GM19351 (cell line): ENCODE measurements at regions not wholly inside any gene's neighbourhood (a gene's known extent, or its start where the extent isn't known, plus 50 kb on each side); places are given as distances from the start of the nearest gene placed in this dataset.
"Not testable (repeated sequence)": the region's sequence is repeated elsewhere in the genome, so short reads cannot be mapped to it uniquely, and the experiment has no call there.

Experiments used
- ATAC-seq: cut with Tn5 transposase; IDR thresholded peaks from one replicate; pipeline ENCODE4 v1.9.1; 2021; ENCODE audit warnings: mild to moderate bottlenecking, moderate library complexity; ENCODE audit not compliant: unreplicated experiment

DNA sequence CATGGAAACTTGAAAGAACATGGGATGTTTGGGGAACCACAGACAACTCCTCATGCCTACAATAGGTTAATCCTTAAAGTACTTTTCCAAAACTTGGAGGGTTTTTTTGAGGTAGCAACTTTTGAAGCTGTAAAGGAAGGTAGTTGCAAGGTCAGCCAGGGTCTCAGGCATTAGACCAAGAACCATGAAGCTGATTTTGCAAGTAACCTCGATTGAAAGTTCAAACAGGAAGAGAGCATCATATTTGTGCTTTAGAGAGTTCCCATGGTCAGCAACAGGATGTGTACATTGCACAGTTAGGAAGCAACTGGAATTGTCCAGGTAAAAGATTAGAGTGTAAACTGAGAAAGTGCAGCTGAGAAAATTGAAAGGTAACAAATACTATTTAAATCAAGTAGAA lies 199.8 kb upstream of the NR2F2 start:
- peak; percentile 51 for ATAC-seq

DNA sequence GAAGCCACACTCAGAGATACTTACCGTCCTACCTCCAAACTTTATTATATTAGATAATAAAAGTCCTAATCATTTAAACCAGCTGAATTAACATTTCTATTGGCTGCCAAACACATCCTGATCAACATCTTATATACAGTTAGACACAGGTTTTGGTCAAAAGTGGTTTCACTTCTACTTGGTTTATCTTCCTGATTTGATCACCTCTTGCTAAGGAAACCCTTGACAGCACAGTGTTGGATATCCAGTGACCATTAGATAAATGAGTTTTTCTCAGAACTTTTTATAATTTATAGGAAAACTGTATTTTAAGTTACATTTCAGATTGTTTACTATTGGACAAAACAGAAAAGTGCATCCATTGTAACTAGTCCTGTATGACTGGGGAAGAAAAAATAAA lies 198.4 kb upstream of the NR2F2 start:
- no peak for ATAC-seq

DNA sequence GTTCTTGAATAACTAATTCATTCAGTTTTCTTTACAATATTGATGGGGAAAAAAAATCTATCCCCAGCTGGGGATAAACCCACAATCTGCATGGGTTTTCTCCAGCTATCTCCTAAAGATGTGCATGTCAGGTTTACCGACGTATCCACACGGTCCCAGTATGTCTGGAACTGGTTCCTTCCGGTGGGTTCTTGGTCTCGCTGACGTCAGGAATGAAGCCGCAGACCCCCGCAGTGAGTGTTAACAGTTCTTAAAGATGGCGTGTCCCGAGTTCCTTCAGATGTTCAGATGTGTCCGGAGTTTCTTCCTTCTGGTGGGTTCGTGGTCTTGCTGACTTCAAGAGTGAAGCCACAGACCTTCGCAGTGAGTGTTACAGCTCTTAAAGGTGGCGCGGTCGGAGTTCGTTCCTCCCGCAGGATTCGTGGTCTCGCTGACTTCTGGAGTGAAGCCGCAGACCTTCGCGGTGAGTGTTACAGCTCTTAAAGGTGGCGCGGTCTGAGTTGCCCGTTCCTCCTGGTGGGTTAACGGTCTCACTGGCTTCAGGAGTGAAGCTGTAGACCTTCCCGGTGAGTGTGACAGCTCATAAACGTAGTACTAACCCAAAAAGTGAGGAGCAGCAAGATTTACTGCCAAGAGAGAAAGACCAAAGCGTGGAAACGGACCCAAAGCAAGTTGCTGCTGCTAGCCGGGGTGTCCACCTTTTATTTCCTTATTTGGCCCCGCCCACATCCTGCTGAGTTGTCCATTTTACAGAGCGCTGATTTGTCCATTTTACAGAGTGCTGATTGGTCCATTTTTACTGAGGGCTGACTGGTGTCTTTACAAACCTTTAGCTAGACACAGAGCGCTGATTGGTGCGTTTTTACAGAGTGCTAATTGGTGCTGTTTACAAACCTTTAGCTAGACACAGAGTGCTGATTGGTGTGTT lies 195.1 kb upstream of the NR2F2 start:
- ATAC-seq: no peak

DNA sequence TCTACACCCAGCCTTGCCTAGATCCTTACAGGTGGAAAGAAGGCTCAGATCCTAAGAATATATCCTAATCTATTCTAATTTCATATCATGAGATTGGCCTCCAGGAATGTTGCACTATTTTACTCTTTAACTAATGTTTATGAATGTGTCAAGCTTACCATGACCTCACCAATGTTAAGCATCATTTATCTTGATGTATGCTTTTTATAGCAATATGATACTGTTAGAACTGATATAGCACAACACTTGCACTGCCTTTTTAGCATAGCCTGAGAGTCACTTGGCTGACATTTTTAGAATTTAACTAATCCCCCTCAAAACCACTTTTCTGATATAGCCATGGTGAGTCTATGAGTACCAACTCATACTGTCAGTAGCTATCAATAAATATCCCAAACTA lies 191.5 kb upstream of the NR2F2 start:
- ATAC-seq: no peak

DNA sequence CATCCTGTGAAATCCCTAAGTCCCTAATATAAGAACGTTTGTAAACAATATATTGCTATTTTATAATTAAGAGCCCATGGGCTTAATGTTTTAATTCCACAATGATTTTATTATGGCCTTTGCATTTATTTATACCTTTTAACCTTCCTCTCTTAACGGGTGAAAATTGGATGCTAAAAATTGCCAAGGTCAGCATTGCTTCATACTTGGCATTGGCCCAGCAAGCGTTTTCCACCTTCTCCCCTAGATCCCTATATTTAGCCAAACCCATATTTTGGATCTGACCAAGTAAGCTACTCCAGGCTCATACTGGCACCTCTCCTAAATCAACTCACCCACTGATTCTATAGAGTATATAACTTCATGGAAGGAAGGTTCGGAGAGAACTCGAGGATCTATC lies 188.0 kb upstream of the NR2F2 start:
- ATAC-seq: no peak

GRCh38 chr15:96144734-96145133 lies 185.8 kb upstream of the NR2F2 start:
- ATAC-seq: no peak

- no peak for ATAC-seq
Observed at GRCh38 chr15:96146726-96147125, 183.8 kb upstream of the NR2F2 start.

GRCh38 chr15:96147267-96147666 lies 183.2 kb upstream of the NR2F2 start:
- no peak for ATAC-seq

GRCh38 chr15:96150254-96150653 lies 180.2 kb upstream of the NR2F2 start:
- ATAC-seq: no peak

GRCh38 chr15:96151749-96152148 lies 178.8 kb upstream of the NR2F2 start:
- ATAC-seq: not testable (repeated sequence)

- ATAC-seq: no peak
Observed at GRCh38 chr15:96153929-96154328, 176.6 kb upstream of the NR2F2 start.

GRCh38 chr15:96158938-96159337 lies 171.6 kb upstream of the NR2F2 start:
- no peak for ATAC-seq

- ATAC-seq: no peak
Observed at GRCh38 chr15:96160269-96160668, 170.2 kb upstream of the NR2F2 start.

DNA sequence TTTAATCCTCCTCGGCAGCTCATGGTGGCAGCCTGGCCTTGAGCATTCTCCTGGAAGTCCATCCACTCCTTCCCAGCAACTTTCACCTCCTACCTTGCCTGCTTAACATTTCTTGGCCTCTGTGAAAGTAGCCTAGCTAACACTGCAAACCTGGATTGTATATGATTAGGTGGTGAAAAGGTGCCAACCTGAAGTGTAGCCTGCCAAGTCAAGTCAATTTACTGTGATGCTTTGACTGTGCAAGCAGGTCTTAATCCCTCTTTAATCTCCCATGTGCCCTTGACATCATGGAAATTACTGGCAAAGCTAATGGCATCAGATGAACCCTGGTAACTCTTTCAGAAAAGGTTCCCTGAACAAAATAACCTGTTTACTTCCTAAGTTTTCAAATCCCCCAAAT lies 169.7 kb upstream of the NR2F2 start:
- no peak for ATAC-seq

GRCh38 chr15:96162322-96162721 lies 168.2 kb upstream of the NR2F2 start:
- no peak for ATAC-seq

DNA sequence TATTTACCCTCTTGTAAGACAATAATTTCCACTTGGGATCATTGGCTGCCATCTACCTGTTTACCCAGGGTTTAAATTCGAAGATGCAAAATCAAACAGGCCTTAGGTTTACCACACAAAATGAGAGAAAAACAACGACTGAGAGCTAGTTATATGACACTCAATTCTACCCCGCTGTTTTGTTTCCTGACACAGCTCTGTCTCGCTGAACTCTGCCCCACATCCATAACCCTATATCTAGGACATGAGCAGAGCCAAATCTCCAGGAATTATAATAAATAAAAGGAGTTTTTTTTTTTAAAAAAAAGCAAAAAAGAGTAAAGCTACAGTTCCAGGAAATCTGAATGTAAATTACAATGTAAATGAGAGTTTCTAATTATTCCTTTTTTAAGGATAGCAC lies 165.4 kb upstream of the NR2F2 start:
- ATAC-seq: no peak

DNA sequence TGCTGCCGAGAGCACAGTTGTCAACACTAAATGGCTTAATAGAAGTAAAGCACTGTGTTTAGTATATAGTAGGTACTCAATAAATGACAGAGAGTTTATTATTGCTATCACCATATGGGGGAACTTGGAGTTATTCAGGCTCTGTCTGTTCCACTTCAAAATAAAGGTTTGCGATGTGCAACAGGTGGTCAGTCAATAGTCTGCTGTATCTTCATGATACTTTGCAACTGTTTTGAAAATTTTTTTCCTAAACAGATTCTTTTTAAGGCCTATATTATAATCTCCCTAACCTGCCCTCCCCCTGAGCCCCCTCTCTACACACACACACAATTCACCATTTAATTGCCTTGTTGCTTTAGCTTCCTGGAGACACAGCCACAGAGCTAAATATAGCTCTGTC lies 164.7 kb upstream of the NR2F2 start:
- no peak for ATAC-seq

GRCh38 chr15:96166223-96167200 lies 164.0 kb upstream of the NR2F2 start:
- no peak for ATAC-seq

- not testable (repeated sequence) for ATAC-seq
Observed at GRCh38 chr15:96170616-96170978, 159.9 kb upstream of the NR2F2 start.

- ATAC-seq: no peak
Observed at GRCh38 chr15:96170979-96171739, 159.3 kb upstream of the NR2F2 start.

DNA sequence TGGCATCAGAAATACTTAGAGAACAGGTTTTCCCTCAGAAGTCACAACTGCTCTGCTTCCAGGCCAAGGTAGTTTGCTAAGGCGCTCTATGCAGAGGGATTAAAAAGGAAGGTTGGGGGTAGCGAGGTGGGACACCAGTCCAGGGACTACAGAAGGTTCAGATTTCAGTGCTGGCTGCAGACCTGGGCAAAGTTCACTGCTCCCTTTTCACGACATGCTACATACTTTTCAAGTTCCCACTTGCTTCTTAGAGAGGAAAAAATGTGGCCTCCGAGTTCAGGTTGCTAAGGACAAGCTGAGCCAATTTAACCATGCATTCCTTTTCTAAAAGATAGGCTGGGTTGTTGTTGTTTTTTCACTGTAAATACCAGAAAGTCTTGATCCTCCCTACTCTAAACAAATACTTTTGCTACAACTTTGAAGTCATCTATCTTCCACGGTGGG lies 158.6 kb upstream of the NR2F2 start:
- ATAC-seq: no peak
